CD14-positive monocyte (primary cell): ENCODE measurements at regions not wholly inside any gene's neighbourhood (a gene's known extent, or its start where the extent isn't known, plus 50 kb on each side); places are given as distances from the start of the nearest gene placed in this dataset.

Experiments
- DNase-seq, 3 donors: peaks; one replicate each; pipeline ENCODE4 v3.0.0-alpha.2; 2011 to 2022
- H2AFZ ChIP-seq: 2 replicates; pipeline ENCODE4 v1.6.0; 2012; ENCODE audit warnings: mild to moderate bottlenecking, low read depth, low read length, inconsistent platforms; ENCODE audit not compliant: insufficient read depth, poor library complexity, severe bottlenecking
- H3K27ac ChIP-seq, 2 donors: 1 replicate in 1 of 2; 2 replicates in 1 of 2; pipeline ENCODE4 v1.5.1; 2012 to 2013; ENCODE audit warnings: low read length in 2 of 2, control low read depth in 1 of 2, inconsistent platforms in 1 of 2, low read depth in 1 of 2, mild to moderate bottlenecking in 1 of 2
- H3K27me3 ChIP-seq, 2 donors: one replicate each; pipeline versions ENCODE4 v1.6.0 to v1.6.1; 2011 to 2013; ENCODE audit warnings: low read length in 2 of 2; ENCODE audit not compliant: control insufficient read depth in 2 of 2, insufficient read depth in 2 of 2
- H3K36me3 ChIP-seq, 2 donors: replicated peaks in 1 of 2; 1 replicate in 1 of 2; 2 replicates in 1 of 2; pipeline versions ENCODE4 v1.5.1 to v1.6.1; 2012 to 2013; ENCODE audit warnings: low read length in 2 of 2, control low read depth in 1 of 2, inconsistent platforms in 1 of 2, mild to moderate bottlenecking in 1 of 2; ENCODE audit not compliant: insufficient read depth in 2 of 2, control insufficient read depth in 1 of 2
- H3K4me1 ChIP-seq, 2 donors: 1 replicate in 1 of 2; 2 replicates in 1 of 2; pipeline versions ENCODE4 v1.5.1 to v1.6.1; 2012 to 2013; ENCODE audit warnings: low read length in 2 of 2, control low read depth in 1 of 2, inconsistent platforms in 1 of 2, mild to moderate bottlenecking in 1 of 2, moderate library complexity in 1 of 2; ENCODE audit not compliant: insufficient read depth in 2 of 2, control insufficient read depth in 1 of 2
- H3K4me2 ChIP-seq: replicated peaks from 2 replicates; pipeline ENCODE3; 2012; ENCODE audit warnings: low read length, moderate library complexity, mild to moderate bottlenecking; ENCODE audit not compliant: poor library complexity, severe bottlenecking; ENCODE audit errors: extremely low read depth
- H3K4me3 ChIP-seq, 3 experiments: fragments of 200-600 bp in 1 of 3; sonication (generic) in 1 of 3; replicated peaks in 1 of 3; 1 replicate in 2 of 3; 2 replicates in 1 of 3; pipeline ENCODE4 v1.5.1; 2011 to 2013; ENCODE audit warnings: low read length in 3 of 3, mild to moderate bottlenecking in 3 of 3, control low read depth in 2 of 3, low read depth in 2 of 3, inconsistent platforms in 1 of 3, moderate library complexity in 1 of 3
- H3K79me2 ChIP-seq: 2 replicates; pipeline ENCODE4 v1.6.0; 2012; ENCODE audit warnings: mild to moderate bottlenecking, control low read depth, inconsistent platforms, low read length, moderate library complexity; ENCODE audit not compliant: insufficient read depth
- H3K9ac ChIP-seq: 2 replicates; pipeline ENCODE4 v1.6.0; 2017; ENCODE audit warnings: low read length, mild to moderate bottlenecking; ENCODE audit not compliant: insufficient read depth, poor library complexity, severe bottlenecking
- H3K9me3 ChIP-seq, 2 donors: replicated peaks in 1 of 2; 1 replicate in 1 of 2; 2 replicates in 1 of 2; pipeline versions ENCODE4 v1.5.1 to v1.6.1; 2012 to 2013; ENCODE audit warnings: low read length in 2 of 2, control low read depth in 1 of 2; ENCODE audit not compliant: control insufficient read depth in 1 of 2, insufficient read depth in 1 of 2
- H4K20me1 ChIP-seq: 2 replicates; pipeline ENCODE4 v1.6.0; 2012; ENCODE audit warnings: mild to moderate bottlenecking, low read length, control low read depth, moderate library complexity; ENCODE audit not compliant: insufficient read depth
- H3K27ac Mint-ChIP-seq, 7 donors: one replicate each; pipeline ENCODE4 v1.8.0; 2020; ENCODE audit warnings: mild to moderate bottlenecking in 7 of 7, mixed read lengths in 7 of 7, moderate library complexity in 6 of 7, inconsistent platforms in 2 of 7
- H3K27me3 Mint-ChIP-seq, 3 donors: one replicate each; pipeline ENCODE4 v1.8.0; 2021 to 2022; ENCODE audit warnings: low read depth in 3 of 3, mild to moderate bottlenecking in 3 of 3, mixed read lengths in 3 of 3, moderate library complexity in 3 of 3, inconsistent platforms in 1 of 3
- H3K36me3 Mint-ChIP-seq, 2 donors: one replicate each; pipeline ENCODE4 v1.8.0; 2020; ENCODE audit warnings: mixed read lengths in 2 of 2, inconsistent platforms in 1 of 2, mild to moderate bottlenecking in 1 of 2
- H3K4me1 Mint-ChIP-seq: one replicate; pipeline ENCODE4 v1.8.0; 2020; ENCODE audit warnings: mild to moderate bottlenecking, mixed read lengths
- H3K4me3 Mint-ChIP-seq, 2 donors: one replicate each; pipeline ENCODE4 v1.8.0; 2020; ENCODE audit warnings: mild to moderate bottlenecking in 2 of 2, mixed read lengths in 2 of 2, moderate library complexity in 1 of 2
- H3K9me3 Mint-ChIP-seq, 7 donors: one replicate each; pipeline ENCODE4 v1.8.0; 2020 to 2022; ENCODE audit warnings: mixed read lengths in 7 of 7, mild to moderate bottlenecking in 6 of 7, moderate library complexity in 6 of 7, inconsistent platforms in 2 of 7
- WGBS: methylation state at CpG from one replicate; pipeline ENCODE4 v1.1.5; 2013; ENCODE audit warnings: missing lambda C conversion rate; ENCODE audit not compliant: insufficient coverage; 5-methylcytosine and 5-hydroxymethylcytosine counted together
- intact Hi-C, 2 donors: fragments of 100-400 bp; cut with micrococcal nuclease; formaldehyde crosslinking; loops; one replicate each; pipeline versions ENCODE4 v1.15.0 to v1.15.1; 2023
- TF ChIP-seq, protein P1 (sequence below): fragments of 200-600 bp; IDR thresholded peaks from one replicate; pipeline ENCODE4 v1.8.0; 2022; ENCODE audit warnings: antibody characterized with exemption, mild to moderate bottlenecking

DNA sequence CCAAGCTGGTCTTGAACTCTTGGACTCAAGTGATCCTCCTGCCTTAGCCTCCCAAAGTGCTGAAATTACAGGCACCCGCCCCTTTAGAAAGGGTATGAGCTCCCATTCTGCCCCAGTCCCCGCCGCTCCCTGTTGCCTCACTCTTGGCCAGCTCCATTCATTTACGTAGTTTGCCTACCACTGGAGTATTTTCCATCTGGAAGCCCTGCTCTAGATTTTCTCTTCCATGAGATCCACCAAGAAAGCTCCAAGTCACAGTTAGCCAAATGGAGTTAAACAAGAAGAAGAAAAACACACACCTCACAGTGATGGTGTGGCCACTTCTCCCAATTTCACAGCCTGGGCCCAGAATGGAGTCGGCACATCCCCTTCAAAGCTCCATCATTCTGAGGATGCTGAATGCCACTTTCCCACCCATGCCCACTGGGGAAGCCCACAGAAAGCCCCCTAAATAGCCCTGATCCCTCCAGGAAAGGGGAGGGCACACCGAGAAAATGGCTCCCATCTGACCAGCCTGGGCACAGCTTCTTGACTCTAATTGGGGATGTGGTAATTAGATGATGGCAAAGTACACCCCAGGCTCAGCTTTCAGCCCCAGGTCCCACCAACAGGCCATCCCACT lies 381.2 kb downstream of the MN1 start:
- TF ChIP-seq, protein P1, sequence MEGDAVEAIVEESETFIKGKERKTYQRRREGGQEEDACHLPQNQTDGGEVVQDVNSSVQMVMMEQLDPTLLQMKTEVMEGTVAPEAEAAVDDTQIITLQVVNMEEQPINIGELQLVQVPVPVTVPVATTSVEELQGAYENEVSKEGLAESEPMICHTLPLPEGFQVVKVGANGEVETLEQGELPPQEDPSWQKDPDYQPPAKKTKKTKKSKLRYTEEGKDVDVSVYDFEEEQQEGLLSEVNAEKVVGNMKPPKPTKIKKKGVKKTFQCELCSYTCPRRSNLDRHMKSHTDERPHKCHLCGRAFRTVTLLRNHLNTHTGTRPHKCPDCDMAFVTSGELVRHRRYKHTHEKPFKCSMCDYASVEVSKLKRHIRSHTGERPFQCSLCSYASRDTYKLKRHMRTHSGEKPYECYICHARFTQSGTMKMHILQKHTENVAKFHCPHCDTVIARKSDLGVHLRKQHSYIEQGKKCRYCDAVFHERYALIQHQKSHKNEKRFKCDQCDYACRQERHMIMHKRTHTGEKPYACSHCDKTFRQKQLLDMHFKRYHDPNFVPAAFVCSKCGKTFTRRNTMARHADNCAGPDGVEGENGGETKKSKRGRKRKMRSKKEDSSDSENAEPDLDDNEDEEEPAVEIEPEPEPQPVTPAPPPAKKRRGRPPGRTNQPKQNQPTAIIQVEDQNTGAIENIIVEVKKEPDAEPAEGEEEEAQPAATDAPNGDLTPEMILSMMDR: no peak
- intact Hi-C loops: no loop called here
- H3K4me1 Mint-ChIP-seq: peaks cover 7% of the 10 kb centered on the region
- no peaks in the 10 kb centered on the region for H3K36me3 Mint-ChIP-seq
- no peak overlapping the region for H3K27ac Mint-ChIP-seq
- 96% methylated on average over 4 of the region's 6 CpGs for WGBS
- no peak overlapping the region for H2AFZ ChIP-seq
- peaks cover 0 to 7% (median 0%) of the 10 kb centered on the region in 7 donors for H3K9me3 Mint-ChIP-seq
- no peak overlapping the region for H3K4me3 ChIP-seq
- H3K4me2 ChIP-seq: no peak overlapping the region
- H3K27me3 Mint-ChIP-seq: peaks cover 20 to 43% (median 23%) of the 10 kb centered on the region in 3 donors
- no peaks in the 10 kb centered on the region for H3K4me1 ChIP-seq
- no peaks in the 10 kb centered on the region for H3K36me3 ChIP-seq
- no peaks in the 10 kb centered on the region for H4K20me1 ChIP-seq
- H3K27ac ChIP-seq: no peak overlapping the region
- no peak overlapping the region for H3K9ac ChIP-seq
- DNase-seq: no peak
- peaks cover 2 to 19% of the 10 kb centered on the region in 2 donors for H3K27me3 ChIP-seq
- H3K4me3 Mint-ChIP-seq: peak overlapping the region in 1 of 2 donors; percentile 3
- no peaks in the 10 kb centered on the region for H3K79me2 ChIP-seq
- H3K9me3 ChIP-seq: no peaks in the 10 kb centered on the region

DNA sequence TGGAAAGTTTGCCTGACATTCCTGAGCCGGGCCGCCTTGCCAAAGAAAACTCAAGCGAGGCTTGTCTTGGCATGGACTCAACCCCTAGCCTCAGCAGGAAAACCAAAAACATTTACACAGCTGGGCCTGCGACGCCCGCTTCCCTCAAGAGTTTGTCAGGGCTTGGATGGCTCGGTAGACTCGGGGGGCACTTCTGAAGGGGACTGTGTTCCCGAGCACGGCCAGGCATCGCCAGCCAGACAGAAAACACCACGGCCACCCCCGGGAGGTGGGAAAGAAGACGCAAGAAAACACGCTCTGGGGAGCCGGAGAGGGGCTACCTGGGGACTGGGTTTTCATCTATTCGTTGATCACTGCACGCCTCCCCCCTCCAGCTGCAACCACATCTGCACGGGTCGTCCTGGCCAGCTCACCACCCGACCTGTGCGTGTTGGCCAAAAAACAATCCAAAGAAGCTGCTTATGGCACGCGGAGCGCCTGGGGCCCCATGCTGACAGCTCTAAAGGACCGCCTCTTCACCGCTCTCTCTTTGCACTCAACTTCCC lies 380.7 kb downstream of the MN1 start:
- WGBS: 1% methylated on average over 27 of the region's 27 CpGs
- intact Hi-C loops: no loop called here
- Mint-ChIP-seq H3K9me3 (peaks cover 0 to 7% (median 0%) of the 10 kb centered on the region in 7 donors), H3K27me3 (peaks cover 20 to 44% (median 22%) of the 10 kb centered on the region in 3 donors), H3K36me3 (no peaks in the 10 kb centered on the region), H3K27ac (peak overlapping the region in 1 of 7 donors; percentile 79), H3K4me3 (peak overlapping the region in 1 of 2 donors; percentile 67), H3K4me1 (peaks cover 7% of the 10 kb centered on the region)
- no peak overlapping the region for H3K27ac ChIP-seq
- no peak overlapping the region for H3K9ac ChIP-seq
- no peaks in the 10 kb centered on the region for H3K4me1 ChIP-seq
- H3K9me3 ChIP-seq: no peaks in the 10 kb centered on the region
- no peak overlapping the region for H2AFZ ChIP-seq
- TF ChIP-seq, protein P1: no peak
- no peaks in the 10 kb centered on the region for H3K79me2 ChIP-seq
- H4K20me1 ChIP-seq: no peaks in the 10 kb centered on the region
- no peak overlapping the region for H3K4me2 ChIP-seq
- no peak for DNase-seq
- peaks cover 2 to 19% of the 10 kb centered on the region in 2 donors for H3K27me3 ChIP-seq
- H3K4me3 ChIP-seq: no peak overlapping the region
- no peaks in the 10 kb centered on the region for H3K36me3 ChIP-seq
